Spinal cord (tissue), 9 donors: ENCODE measurements at regions not wholly inside any gene's neighbourhood (a gene's known extent, or its start where the extent isn't known, plus 50 kb on each side); places are given as distances from the start of the nearest gene placed in this dataset.

Source experiments
- DNase-seq, 6 donors: peaks; one replicate each; pipeline versions ENCODE4 v3.0.0 to v3.0.0-alpha.2; 2013 to 2015; ENCODE audit warnings: low spot score in 6 of 6, low read depth in 4 of 6
- H3K27ac ChIP-seq: one replicate; pipeline ENCODE4 v1.5.1; 2013; ENCODE audit warnings: low read depth, low read length, control low read depth
- H3K27me3 ChIP-seq: one replicate; pipeline ENCODE4 v1.6.1; 2013; ENCODE audit warnings: low read length; ENCODE audit not compliant: control insufficient read depth, insufficient read depth
- H3K36me3 ChIP-seq: one replicate; pipeline ENCODE4 v1.6.1; 2013; ENCODE audit warnings: low read length; ENCODE audit not compliant: control insufficient read depth, insufficient read depth
- H3K4me1 ChIP-seq: one replicate; pipeline ENCODE4 v1.6.1; 2013; ENCODE audit warnings: low read length; ENCODE audit not compliant: control insufficient read depth, insufficient read depth
- H3K4me3 ChIP-seq: one replicate; pipeline ENCODE4 v1.5.1; 2013; ENCODE audit warnings: low read depth, low read length, control low read depth
- H3K9me3 ChIP-seq: one replicate; pipeline ENCODE4 v1.6.1; 2013; ENCODE audit warnings: low read length; ENCODE audit not compliant: control insufficient read depth, insufficient read depth
- WGBS: methylation state at CpG from one replicate; pipeline ENCODE4 v1.1.5; 2013; ENCODE audit warnings: missing lambda C conversion rate; ENCODE audit not compliant: insufficient coverage; 5-methylcytosine and 5-hydroxymethylcytosine counted together
- donor health status: healthy.

GRCh38 chr18:65091744-65092329 is 659.0 kb upstream of the CDH7 start:
- 8% methylated on average over 2 of the region's 4 CpGs for WGBS
- Histone ChIP-seq H3K9me3 (no peaks in the 10 kb centered on the region), H3K27ac (no peak overlapping the region), H3K36me3 (no peaks in the 10 kb centered on the region), H3K27me3 (no peaks in the 10 kb centered on the region), H3K4me3 (no peak overlapping the region), H3K4me1 (no peaks in the 10 kb centered on the region)
- peak in 4 of 6 donors; percentile 15 to 87 (median 49) for DNase-seq

GRCh38 chr18:65082907-65083306 is 667.9 kb upstream of the CDH7 start:
- no peaks in the 10 kb centered on the region for H3K27me3 ChIP-seq
- no peaks in the 10 kb centered on the region for H3K4me1 ChIP-seq
- H3K4me3 ChIP-seq: no peak overlapping the region
- H3K27ac ChIP-seq: no peak overlapping the region
- no peaks in the 10 kb centered on the region for H3K9me3 ChIP-seq
- DNase-seq: no peak
- H3K36me3 ChIP-seq: no peaks in the 10 kb centered on the region
- 95% methylated on average over 3 of the region's 5 CpGs for WGBS

DNA sequence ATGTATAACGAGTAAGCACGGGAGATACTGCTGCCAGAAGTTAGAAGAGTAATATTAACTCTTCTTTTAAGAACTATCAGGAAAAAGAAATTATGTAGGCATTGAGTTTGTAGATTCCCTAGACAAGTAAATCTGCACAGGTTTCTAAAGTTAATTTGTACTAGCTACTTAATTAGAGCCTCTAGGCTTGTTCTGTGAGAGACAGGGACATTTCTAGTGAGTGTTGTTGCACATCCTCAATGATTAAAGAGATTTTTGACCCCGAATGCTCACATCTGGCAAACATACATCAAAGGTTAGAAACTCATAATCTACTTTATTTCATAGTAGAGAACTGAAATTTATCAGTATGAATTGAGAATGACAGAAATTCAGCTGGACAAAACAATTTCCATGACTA is 669.0 kb upstream of the CDH7 start:
- no peaks in the 10 kb centered on the region for H3K9me3 ChIP-seq
- DNase-seq: no peak
- H3K27me3 ChIP-seq: no peaks in the 10 kb centered on the region
- H3K36me3 ChIP-seq: no peaks in the 10 kb centered on the region
- no CpG with 5 or more reads among the region's 3 CpGs for WGBS
- H3K4me1 ChIP-seq: no peaks in the 10 kb centered on the region
- H3K4me3 ChIP-seq: no peak overlapping the region
- no peak overlapping the region for H3K27ac ChIP-seq

DNA sequence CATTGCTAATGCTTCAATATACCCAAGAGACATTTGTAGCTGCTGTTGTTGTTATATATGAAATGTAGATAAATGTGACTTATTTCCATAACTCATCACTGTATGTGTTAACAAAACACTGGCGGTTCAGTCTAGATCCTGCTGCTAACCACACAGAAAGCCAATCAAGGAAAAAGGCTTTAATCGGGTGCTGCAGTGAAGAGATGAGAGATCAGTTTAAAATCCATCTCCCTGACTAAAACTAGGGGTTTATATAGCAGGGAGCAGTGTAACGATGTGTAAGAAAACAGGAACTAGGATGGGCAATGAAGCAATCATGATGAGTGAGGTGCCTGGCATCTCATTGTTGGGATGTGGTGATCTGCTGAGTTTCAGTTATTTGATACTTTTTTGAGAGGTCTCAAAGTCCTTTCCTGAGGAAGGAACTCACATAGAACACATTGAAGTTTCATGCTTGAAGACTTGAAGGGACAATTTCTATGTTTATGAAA is 677.7 kb upstream of the CDH7 start:
- WGBS: 91% methylated on average over 1 of the region's 3 CpGs
- no peaks in the 10 kb centered on the region for H3K4me1 ChIP-seq
- H3K27ac ChIP-seq: no peak overlapping the region
- H3K4me3 ChIP-seq: no peak overlapping the region
- no peaks in the 10 kb centered on the region for H3K9me3 ChIP-seq
- DNase-seq: no peak
- H3K36me3 ChIP-seq: no peaks in the 10 kb centered on the region
- no peaks in the 10 kb centered on the region for H3K27me3 ChIP-seq

GRCh38 chr18:65057439-65058083 is 693.3 kb upstream of the CDH7 start:
- Histone ChIP-seq H3K36me3 (no peaks in the 10 kb centered on the region), H3K9me3 (no peaks in the 10 kb centered on the region), H3K4me1 (no peaks in the 10 kb centered on the region), H3K27me3 (no peaks in the 10 kb centered on the region), H3K27ac (no peak overlapping the region), H3K4me3 (no peak overlapping the region)
- no CpG with 5 or more reads among the region's 9 CpGs for WGBS
- no peak for DNase-seq

DNA sequence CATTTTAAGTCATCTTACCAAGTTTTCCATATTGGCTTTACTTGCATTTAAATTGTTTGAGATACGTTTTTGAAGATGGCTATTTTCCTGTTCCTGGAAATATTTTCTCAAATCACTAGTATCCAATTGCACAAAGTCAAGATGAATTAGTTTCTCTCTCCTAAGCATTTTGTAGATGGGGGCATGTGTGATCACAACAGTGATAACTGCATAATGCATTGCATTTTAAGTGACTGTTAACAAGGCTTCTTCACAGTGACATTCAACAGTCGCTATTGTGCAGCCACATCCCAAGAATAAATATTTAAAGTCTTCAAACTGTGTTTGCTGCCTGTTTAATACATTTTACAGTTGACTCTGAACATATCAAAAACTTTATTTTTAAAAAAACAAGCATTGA is 694.2 kb upstream of the CDH7 start:
- Histone ChIP-seq H3K27me3 (no peaks in the 10 kb centered on the region), H3K36me3 (no peaks in the 10 kb centered on the region), H3K4me3 (no peak overlapping the region), H3K9me3 (no peaks in the 10 kb centered on the region), H3K27ac (no peak overlapping the region), H3K4me1 (no peaks in the 10 kb centered on the region)
- no peak for DNase-seq
- WGBS: 60% methylated on average over 1 of the region's 2 CpGs

- Histone ChIP-seq H3K27ac (no peak overlapping the region), H3K4me3 (no peak overlapping the region), H3K4me1 (no peaks in the 10 kb centered on the region), H3K36me3 (no peaks in the 10 kb centered on the region), H3K27me3 (no peaks in the 10 kb centered on the region), H3K9me3 (no peaks in the 10 kb centered on the region)
- peak in 2 of 6 donors; percentile 11 to 13 for DNase-seq
- 80% methylated on average over 1 of the region's 3 CpGs for WGBS
Measured at GRCh38 chr18:65049586-65049985, 701.2 kb upstream of the CDH7 start.

- H3K4me1 ChIP-seq: no peaks in the 10 kb centered on the region
- no peak overlapping the region for H3K27ac ChIP-seq
- H3K36me3 ChIP-seq: no peaks in the 10 kb centered on the region
- no peaks in the 10 kb centered on the region for H3K9me3 ChIP-seq
- DNase-seq: no peak
- H3K4me3 ChIP-seq: no peak overlapping the region
- no peaks in the 10 kb centered on the region for H3K27me3 ChIP-seq
- 100% methylated on average over 1 of the region's 4 CpGs for WGBS
Measured at GRCh38 chr18:65039578-65039977, 711.2 kb upstream of the CDH7 start.

- peak in 1 of 6 donors; percentile 72 for DNase-seq
- no peaks in the 10 kb centered on the region for H3K9me3 ChIP-seq
- H3K36me3 ChIP-seq: no peaks in the 10 kb centered on the region
- WGBS: no CpG with 5 or more reads among the region's 3 CpGs
- no peaks in the 10 kb centered on the region for H3K4me1 ChIP-seq
- no peak overlapping the region for H3K4me3 ChIP-seq
- H3K27me3 ChIP-seq: no peaks in the 10 kb centered on the region
- no peak overlapping the region for H3K27ac ChIP-seq
Measured at GRCh38 chr18:65035701-65036100, 715.1 kb upstream of the CDH7 start.

GRCh38 chr18:65025756-65026155 is 725.1 kb upstream of the CDH7 start:
- no CpG with 5 or more reads among the region's 2 CpGs for WGBS

More at GRCh38 chr18:65025756-65026155, 725.1 kb upstream of the CDH7 start:
- no peak overlapping the region for H3K27ac ChIP-seq
- no peak overlapping the region for H3K4me3 ChIP-seq
- no peaks in the 10 kb centered on the region for H3K36me3 ChIP-seq
- no peaks in the 10 kb centered on the region for H3K4me1 ChIP-seq
- no peaks in the 10 kb centered on the region for H3K27me3 ChIP-seq
- H3K9me3 ChIP-seq: no peaks in the 10 kb centered on the region
- DNase-seq: peak in 1 of 6 donors; percentile 62
